GM21786 (cell line): ENCODE measurements at regions not wholly inside any gene's neighbourhood (a gene's known extent, or its start where the extent isn't known, plus 50 kb on each side); places are given as distances from the start of the nearest gene placed in this dataset.
"Not testable (repeated sequence)": the region's sequence is repeated elsewhere in the genome, so short reads cannot be mapped to it uniquely, and the experiment has no call there.

Source experiments
- ATAC-seq: cut with Tn5 transposase; IDR thresholded peaks from one replicate; pipeline ENCODE4 v1.9.1; 2021; ENCODE audit not compliant: unreplicated experiment

- ATAC-seq = no peak
Measured at GRCh38 chr11:104776501-104777170, 121.6 kb downstream of the CASP12 start.

DNA sequence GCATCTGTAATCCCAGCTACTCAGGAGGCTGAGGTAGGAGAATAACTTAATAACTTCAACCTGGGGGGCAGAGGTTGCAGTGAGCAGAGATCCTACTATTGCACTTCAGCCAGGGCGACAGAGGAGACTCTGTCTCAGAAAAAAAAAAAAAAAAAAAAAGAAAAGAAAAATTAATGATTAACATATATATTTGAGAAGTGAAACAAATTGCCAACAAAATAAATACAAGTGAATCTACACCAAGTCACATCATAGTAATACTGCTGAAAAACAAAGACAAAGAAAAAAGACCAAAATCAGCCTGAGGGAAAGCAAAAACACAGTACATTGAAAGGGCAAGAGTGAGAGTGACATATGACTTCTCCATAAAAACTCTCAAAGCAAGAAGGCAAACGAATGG, 123.7 kb downstream of the CASP12 start:
- ATAC-seq = no peak

DNA sequence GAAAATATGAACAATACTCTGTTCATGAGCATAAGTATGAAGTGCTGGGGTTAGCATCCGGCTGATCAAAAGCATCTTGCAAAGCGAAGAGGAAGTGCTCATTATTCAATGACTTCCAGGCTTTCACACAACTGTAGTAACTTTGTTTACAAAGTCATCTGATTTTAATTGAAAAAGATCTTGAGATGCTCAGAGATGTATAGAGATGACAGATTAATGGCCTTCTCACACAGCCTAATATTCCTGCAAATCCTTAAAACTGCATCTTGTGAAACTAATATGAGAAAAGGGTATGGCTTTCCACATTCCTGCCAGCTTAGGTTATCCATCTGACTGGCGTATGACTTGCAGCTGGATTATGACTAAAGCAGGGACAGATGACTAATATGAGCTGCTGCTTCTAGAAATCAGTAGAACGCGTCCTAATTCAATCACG, 125.4 kb downstream of the CASP12 start:
- ATAC-seq = no peak

DNA sequence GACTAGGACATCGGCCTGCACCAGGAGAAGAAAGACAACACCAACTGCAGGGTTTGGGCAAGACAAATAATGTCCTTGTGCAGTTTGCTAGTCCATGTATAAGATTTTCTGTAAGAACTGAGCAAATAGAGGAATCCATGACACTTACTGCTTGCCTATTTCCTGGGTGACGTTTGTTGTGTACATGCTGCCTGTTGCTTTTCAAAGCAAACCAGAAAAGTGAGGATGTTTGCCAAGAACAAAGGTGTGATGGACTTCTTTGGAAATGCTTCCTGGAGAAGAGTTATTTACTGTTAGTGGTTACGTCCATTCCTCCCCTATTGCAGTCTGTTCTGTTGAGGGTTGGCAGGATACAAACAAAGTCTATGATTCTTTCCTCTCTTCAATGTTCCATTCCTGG, 126.5 kb downstream of the CASP12 start:
- ATAC-seq = no peak

- not testable (repeated sequence) for ATAC-seq
Measured at GRCh38 chr11:104771046-104771445, 127.2 kb downstream of the CASP12 start.

GRCh38 chr11:104765401-104766095, 132.7 kb downstream of the CASP12 start:
- no peak for ATAC-seq

DNA sequence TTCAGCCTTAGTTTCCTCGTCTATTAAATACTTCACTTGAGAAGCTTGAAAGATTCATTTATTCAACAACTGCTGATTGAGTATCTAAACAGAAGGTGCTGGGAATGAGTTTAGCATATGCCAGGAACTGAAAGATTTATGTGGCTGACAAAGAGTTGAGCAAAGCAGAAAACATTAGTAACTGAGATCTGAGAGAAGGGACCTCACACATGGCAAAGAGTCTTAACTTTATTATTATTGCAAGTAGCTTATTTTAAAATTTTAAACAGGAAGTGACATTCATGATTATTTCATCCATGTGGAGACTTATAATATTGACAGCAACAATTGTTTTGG, 133.6 kb downstream of the CASP12 start:
- ATAC-seq = no peak

- no peak for ATAC-seq
Measured at GRCh38 chr11:104763930-104764709, 134.1 kb downstream of the CASP12 start.

DNA sequence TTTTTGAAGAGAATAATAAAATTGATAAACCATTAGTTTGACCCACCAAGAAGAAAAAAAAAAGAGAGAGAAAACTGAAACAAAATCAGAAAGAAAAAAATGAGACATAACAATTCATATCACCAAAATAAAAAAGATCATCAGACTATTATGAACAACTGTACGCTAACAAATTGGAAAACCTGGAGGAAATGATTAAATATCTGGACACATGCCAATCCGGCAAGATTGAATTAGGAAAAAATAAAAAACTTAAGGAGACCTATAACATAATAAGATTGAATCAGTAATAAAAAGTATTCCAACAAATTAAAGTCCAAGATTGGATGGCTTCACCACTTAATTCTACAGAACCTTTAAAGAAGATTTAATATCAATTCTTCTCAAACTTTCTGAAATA, 136.7 kb downstream of the CASP12 start:
- no peak for ATAC-seq

DNA sequence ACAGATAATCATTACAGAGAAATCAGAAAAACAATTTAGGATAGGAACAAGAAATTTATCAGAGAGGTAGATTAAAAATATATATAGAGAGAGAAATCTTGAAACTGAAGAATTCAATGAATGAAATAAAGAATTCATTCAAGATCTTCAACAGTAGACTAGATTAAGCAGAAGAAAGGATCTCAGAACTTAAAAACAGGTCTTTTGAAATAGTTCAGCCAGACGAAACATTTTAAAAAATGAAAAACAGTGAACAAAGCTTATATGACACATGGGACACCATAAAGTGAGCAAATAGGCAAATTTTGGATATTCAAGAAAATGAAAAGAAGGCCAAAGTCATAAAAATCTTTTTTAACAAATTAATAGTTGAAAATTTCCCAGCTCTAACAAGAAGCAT, 138.8 kb downstream of the CASP12 start:
- ATAC-seq = no peak

- ATAC-seq = no peak
Measured at GRCh38 chr11:104738918-104739317, 159.3 kb downstream of the CASP12 start.

GRCh38 chr11:104738208-104738607, 160.1 kb downstream of the CASP12 start:
- ATAC-seq = no peak

GRCh38 chr11:104736502-104736901, 161.8 kb downstream of the CASP12 start:
- ATAC-seq = no peak

DNA sequence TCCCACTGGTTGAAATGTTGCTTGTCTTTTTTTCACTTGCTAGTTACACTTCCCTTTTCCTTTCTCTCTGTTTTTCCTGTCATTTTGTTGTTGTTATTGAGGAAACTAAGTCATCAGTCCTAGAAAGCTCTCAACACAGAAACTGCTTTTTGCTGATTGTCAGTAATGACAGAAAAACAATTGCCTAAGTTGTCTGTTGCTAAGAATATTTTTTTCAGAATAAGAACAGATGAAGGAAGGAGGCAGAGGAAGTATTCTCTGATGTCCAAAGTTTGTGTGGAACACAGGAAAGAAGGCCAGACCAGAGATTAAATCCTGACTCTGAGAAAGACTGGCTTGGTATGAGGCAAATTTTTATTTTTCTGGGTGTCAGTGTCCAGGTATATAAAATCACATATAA, 163.3 kb downstream of the CASP12 start:
- no peak for ATAC-seq

DNA sequence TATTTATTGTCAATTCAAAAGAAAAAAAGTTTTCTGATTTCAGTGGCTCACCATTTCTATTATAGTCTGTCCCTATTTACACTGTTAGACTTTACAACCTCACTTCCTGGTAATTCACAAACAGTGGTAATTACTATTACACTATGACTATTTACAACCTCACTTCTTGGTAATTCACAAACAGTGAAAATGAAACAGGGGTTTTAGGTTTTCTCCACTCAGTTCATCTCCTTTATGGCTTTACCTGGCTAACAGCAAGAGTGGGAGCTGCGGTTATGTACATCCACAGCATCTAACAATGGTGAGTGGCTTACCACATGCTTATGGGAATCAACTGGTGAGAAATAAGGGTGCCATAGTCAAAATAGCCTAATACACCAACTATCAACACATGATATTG, 166.4 kb downstream of the CASP12 start:
- no peak for ATAC-seq

- ATAC-seq = no peak
Measured at GRCh38 chr11:104728927-104729326, 169.3 kb downstream of the CASP12 start.

GRCh38 chr11:104727768-104728167, 170.5 kb downstream of the CASP12 start:
- ATAC-seq = no peak

- no peak for ATAC-seq
Measured at GRCh38 chr11:104727095-104727494, 171.2 kb downstream of the CASP12 start.

DNA sequence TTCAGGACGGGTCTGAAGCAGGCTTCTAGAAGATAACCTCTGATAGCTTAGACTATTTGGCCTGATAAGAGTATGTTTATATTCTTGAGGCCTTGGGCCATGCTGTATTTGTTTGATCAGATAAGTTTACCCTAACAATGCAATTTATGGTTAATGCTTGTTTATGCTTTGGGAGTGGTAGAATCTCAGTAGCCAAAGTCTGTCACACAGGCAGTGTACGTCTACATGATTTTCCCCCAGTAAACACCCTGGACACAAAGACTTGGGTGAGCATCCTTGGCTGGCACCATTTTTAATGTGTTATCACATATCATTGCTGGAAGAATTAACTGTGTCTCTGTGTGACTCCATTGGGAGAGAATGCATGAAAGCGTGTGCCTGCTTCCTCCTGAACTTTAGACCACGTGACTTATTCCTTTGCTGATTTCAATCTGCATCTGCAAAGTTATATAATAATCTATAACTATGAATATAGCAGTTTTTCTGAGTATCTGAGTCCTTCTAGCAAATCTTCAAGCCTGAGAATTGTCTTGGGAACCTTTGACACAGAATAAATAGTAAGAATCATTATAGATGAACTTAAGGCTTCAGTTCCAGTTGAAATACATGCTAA, 172.4 kb downstream of the CASP12 start:
- ATAC-seq = no peak

DNA sequence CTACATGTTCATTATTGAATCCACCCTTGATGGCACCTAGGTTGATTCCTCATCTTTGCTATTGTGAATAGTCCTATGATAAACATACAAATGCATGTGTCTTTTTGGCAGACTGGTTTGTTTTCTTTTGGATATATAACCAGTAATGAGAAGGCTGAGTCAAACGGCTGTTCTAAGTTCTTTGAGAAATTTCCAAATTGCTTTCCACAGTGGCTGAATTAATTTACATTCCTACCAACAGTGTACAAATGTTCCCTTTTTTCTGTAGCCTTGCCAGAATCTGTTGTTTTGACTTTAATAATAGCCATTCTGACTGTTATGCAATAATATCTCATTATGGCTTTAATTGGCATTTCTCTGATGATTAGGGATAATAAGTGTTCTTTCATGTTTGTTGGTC, 184.9 kb downstream of the CASP12 start:
- ATAC-seq = no peak

- peak; percentile 99 for ATAC-seq
Measured at GRCh38 chr11:104705490-104706190, 192.6 kb downstream of the CASP12 start.
